Osteoblast (primary cell): ENCODE measurements at regions not wholly inside any gene's neighbourhood (a gene's known extent, or its start where the extent isn't known, plus 50 kb on each side); places are given as distances from the start of the nearest gene placed in this dataset.

Experiments used
- DNase-seq: peaks from one replicate; pipeline ENCODE4 v3.0.0; 2011; ENCODE audit warnings: low spot score, mixed read lengths; ENCODE audit not compliant: insufficient read length; ENCODE audit errors: missing footprints
- H2AFZ ChIP-seq: 2 replicates; pipeline ENCODE4 v1.6.0; 2011; ENCODE audit warnings: mild to moderate bottlenecking, low read length
- H3K27ac ChIP-seq: 2 replicates; pipeline ENCODE4 v1.5.1; 2011; ENCODE audit warnings: mild to moderate bottlenecking, low read depth, low read length, moderate library complexity
- H3K27me3 ChIP-seq: 2 replicates; pipeline ENCODE4 v1.6.0; 2012; ENCODE audit warnings: mild to moderate bottlenecking, control low read depth, inconsistent platforms, low read length, moderate library complexity; ENCODE audit not compliant: insufficient read depth
- H3K36me3 ChIP-seq: 2 replicates; pipeline ENCODE4 v1.5.1; 2011; ENCODE audit warnings: mild to moderate bottlenecking, low read length, control low read depth, moderate library complexity; ENCODE audit not compliant: insufficient read depth
- H3K4me1 ChIP-seq: 2 replicates; pipeline ENCODE4 v1.5.1; 2011; ENCODE audit warnings: mild to moderate bottlenecking, low read length, control low read depth, moderate library complexity; ENCODE audit not compliant: insufficient read depth
- H3K4me2 ChIP-seq: 2 replicates; pipeline ENCODE4 v1.6.0; 2011; ENCODE audit warnings: mild to moderate bottlenecking, low read length; ENCODE audit not compliant: insufficient read depth
- H3K4me3 ChIP-seq: fragments of 200-600 bp; sonication (generic); 3 replicates; pipeline ENCODE4 v1.5.1; 2012; ENCODE audit warnings: mild to moderate bottlenecking, low read length, inconsistent platforms; ENCODE audit not compliant: insufficient read depth
- H3K79me2 ChIP-seq: 2 replicates; pipeline ENCODE4 v1.6.0; 2012; ENCODE audit warnings: mild to moderate bottlenecking, low read length, control low read depth, inconsistent platforms; ENCODE audit not compliant: insufficient read depth
- H3K9me3 ChIP-seq: 2 replicates; pipeline ENCODE4 v1.5.1; 2011; ENCODE audit warnings: low read depth, low read length, control low read depth
- H4K20me1 ChIP-seq: 2 replicates; pipeline ENCODE4 v1.6.0; 2012; ENCODE audit warnings: mild to moderate bottlenecking, low read length, control low read depth; ENCODE audit not compliant: insufficient read depth
- CTCF ChIP-seq: IDR thresholded peaks from 2 replicates; pipeline ENCODE4 v1.5.1; 2011; ENCODE audit warnings: mild to moderate bottlenecking, low read depth, low read length, moderate library complexity; ENCODE audit errors: extremely low read depth

GRCh38 chr1:112244131-112244530 lies 151.9 kb upstream of the CTTNBP2NL start:
- Histone ChIP-seq H3K36me3 (no peaks in the 10 kb centered on the region), H3K4me1 (peaks cover under 1% of the 10 kb centered on the region), H3K27ac (no peak overlapping the region), H4K20me1 (no peaks in the 10 kb centered on the region), H2AFZ (no peak overlapping the region), H3K4me2 (no peak overlapping the region), H3K27me3 (no peaks in the 10 kb centered on the region), H3K4me3 (no peak overlapping the region), H3K9me3 (no peaks in the 10 kb centered on the region), H3K79me2 (no peaks in the 10 kb centered on the region)
- DNase-seq, result no peak
- no peak for TF ChIP-seq CTCF

- Histone ChIP-seq H4K20me1 (no peaks in the 10 kb centered on the region), H3K4me3 (no peak overlapping the region), H3K79me2 (no peaks in the 10 kb centered on the region), H2AFZ (no peak overlapping the region), H3K4me1 (no peaks in the 10 kb centered on the region), H3K27ac (no peak overlapping the region), H3K27me3 (no peaks in the 10 kb centered on the region), H3K4me2 (no peak overlapping the region), H3K36me3 (no peaks in the 10 kb centered on the region), H3K9me3 (no peaks in the 10 kb centered on the region)
- TF ChIP-seq CTCF, result no peak
- DNase-seq, result no peak
Measured at GRCh38 chr1:112245114-112245513, 150.9 kb upstream of the CTTNBP2NL start.

DNA sequence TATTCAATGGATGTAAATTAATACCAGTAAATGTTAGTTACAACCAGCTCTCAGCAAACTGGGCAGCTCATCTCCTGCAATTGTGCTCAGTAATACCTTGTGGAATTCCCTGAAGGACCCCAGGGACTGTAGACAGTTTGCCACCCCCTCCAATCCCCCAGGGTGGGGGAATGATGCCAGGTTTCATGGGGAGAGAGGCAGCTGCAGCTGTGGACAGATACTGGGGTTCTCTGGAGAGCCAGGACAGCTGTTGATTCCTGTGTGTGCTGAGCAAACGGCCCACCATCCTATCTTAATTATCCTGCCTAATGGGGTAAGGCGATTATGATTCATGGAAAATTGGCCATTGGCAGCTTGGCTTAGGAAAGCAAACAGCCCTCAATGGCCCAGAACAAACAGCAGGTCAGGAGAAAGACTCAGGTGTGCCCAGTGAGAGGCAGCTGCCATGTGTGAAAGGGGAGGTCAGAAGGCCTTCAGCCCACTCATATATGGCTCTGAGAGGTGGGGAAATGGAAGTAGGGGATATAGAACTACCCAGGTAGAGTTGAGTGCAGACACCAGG lies 148.9 kb upstream of the CTTNBP2NL start:
- Histone ChIP-seq H4K20me1 (no peaks in the 10 kb centered on the region), H3K36me3 (no peaks in the 10 kb centered on the region), H3K27ac (no peak overlapping the region), H2AFZ (no peak overlapping the region), H3K9me3 (no peaks in the 10 kb centered on the region), H3K4me1 (peaks cover 12% of the 10 kb centered on the region), H3K79me2 (no peaks in the 10 kb centered on the region), H3K4me3 (no peak overlapping the region), H3K4me2 (no peak overlapping the region), H3K27me3 (no peaks in the 10 kb centered on the region)
- no peak for DNase-seq
- TF ChIP-seq CTCF, result no peak

- Histone ChIP-seq H3K36me3 (no peaks in the 10 kb centered on the region), H3K9me3 (no peaks in the 10 kb centered on the region), H3K79me2 (no peaks in the 10 kb centered on the region), H3K27me3 (no peaks in the 10 kb centered on the region), H3K4me3 (no peak overlapping the region), H2AFZ (no peak overlapping the region), H3K4me1 (peaks cover 12% of the 10 kb centered on the region), H3K27ac (no peak overlapping the region), H3K4me2 (no peak overlapping the region), H4K20me1 (no peaks in the 10 kb centered on the region)
- TF ChIP-seq CTCF, result no peak
- no peak for DNase-seq
Measured at GRCh38 chr1:112247961-112248360, 148.1 kb upstream of the CTTNBP2NL start.
